Left ventricle myocardium inferior (tissue), 1 donor: ENCODE measurements at regions not wholly inside any gene's neighbourhood (a gene's known extent, or its start where the extent isn't known, plus 50 kb on each side); places are given as distances from the start of the nearest gene placed in this dataset.

Experiments used
- DNase-seq: peaks from one replicate; pipeline ENCODE4 v3.0.0-alpha.2; 2020
- H3K27ac ChIP-seq: fragments of 200-600 bp; replicated peaks from 2 replicates; pipeline ENCODE4 v1.8.0; 2021
- H3K27me3 ChIP-seq: fragments of 200-600 bp; 2 replicates; pipeline ENCODE4 v1.8.0; 2021; ENCODE audit warnings: low read depth
- H3K36me3 ChIP-seq: fragments of 200-600 bp; 2 replicates; pipeline ENCODE4 v1.8.0; 2021
- H3K4me1 ChIP-seq: fragments of 200-600 bp; 2 replicates; pipeline ENCODE4 v1.8.0; 2021
- H3K4me3 ChIP-seq: fragments of 200-600 bp; 2 replicates; pipeline ENCODE4 v1.8.0; 2021; ENCODE audit warnings: mild to moderate bottlenecking, moderate library complexity
- H3K9me3 ChIP-seq: fragments of 200-600 bp; replicated peaks from 2 replicates; pipeline ENCODE4 v1.8.0; 2021
- CTCF ChIP-seq: fragments of 200-600 bp; IDR thresholded peaks from 2 replicates; pipeline ENCODE4 v1.8.0; 2021; ENCODE audit warnings: antibody characterized with exemption, mild to moderate bottlenecking, borderline replicate concordance
- intact Hi-C: fragments of 100-400 bp; cut with micrococcal nuclease; formaldehyde crosslinking; loops from one replicate; pipeline ENCODE4 v1.11.0; 2022
- donor health status: DM: no; HTN: yes; CAD: no; lungs with severe emphysema.

DNA sequence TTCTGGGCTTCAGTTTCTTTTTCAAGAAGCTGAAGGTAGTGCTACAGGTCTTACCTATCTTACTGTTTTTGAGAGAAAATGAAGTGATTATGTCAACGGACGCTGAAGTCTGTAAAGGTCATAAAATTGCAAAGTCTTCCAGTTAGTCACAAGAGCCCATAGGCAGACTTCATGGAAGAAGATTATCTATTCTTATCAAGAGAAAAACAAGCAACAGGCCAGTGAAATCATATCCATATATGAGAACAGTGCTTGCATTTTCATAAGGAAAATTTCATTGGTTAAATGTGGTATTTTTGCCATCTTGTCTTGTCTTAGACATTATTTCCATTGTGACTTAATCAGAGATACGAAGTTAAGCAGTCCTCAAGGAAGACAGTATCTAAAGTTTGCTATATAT lies 412.7 kb upstream of the SEL1L start:
- no peaks in the 10 kb centered on the region for H3K4me1 ChIP-seq
- H3K36me3 ChIP-seq: no peaks in the 10 kb centered on the region
- no peaks in the 10 kb centered on the region for H3K27me3 ChIP-seq
- H3K9me3 ChIP-seq: no peaks in the 10 kb centered on the region
- intact Hi-C loops: no loop called here
- peak overlapping the region; percentile 31 for H3K27ac ChIP-seq
- no peak overlapping the region for H3K4me3 ChIP-seq
- no peak for TF ChIP-seq CTCF
- DNase-seq: no peak

DNA sequence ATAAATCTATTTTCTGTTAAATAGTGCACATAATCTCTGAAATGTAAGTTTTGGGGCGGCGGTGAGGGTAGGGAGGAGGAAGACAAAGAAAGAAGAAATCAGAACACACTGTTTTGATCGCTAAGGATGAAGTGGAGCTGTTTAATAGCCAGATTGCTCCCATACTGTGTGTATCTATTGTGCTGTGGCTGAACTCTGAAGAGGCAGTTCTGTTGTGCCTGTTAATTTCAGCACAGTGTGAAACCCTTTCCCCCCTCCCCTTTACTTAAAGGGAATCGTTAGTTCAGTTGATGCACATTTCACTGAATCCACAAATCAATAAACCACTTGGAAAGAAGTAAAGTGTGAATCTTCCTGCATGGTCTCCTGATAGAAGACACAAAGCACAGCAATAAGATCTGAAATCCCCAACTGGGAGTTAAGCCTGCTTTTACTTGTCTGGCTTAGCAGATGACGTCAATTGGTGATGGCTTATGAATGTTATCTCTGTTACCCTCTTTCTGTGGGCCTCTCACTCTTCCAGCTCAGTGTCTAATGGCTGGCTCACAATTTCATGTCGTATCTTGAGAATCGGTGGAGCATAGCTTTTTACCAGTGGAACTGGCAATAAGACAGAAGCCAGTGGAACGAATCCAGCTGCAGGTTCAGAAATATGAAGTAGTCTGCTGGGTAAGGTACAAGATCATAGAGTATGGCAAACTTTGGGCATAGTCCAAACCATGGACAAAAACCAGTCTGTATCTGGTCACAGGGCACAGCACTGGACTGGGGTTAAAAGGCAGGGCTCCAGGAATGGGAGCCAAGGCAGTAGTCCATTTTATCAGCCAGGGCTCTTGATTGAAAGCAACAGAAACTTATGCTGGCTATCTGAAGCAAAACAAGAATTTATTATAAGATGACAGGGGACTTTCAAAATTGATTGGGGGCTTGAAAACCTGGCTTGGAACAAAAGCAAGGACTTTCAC lies 413.5 kb upstream of the SEL1L start:
- Histone ChIP-seq H3K36me3 (no peaks in the 10 kb centered on the region), H3K4me1 (no peaks in the 10 kb centered on the region), H3K9me3 (no peaks in the 10 kb centered on the region), H3K27me3 (no peaks in the 10 kb centered on the region), H3K27ac (peak overlapping the region; percentile 31), H3K4me3 (no peak overlapping the region)
- peak; percentile 18 for DNase-seq
- intact Hi-C loops: no loop called here
- no peak for TF ChIP-seq CTCF

DNA sequence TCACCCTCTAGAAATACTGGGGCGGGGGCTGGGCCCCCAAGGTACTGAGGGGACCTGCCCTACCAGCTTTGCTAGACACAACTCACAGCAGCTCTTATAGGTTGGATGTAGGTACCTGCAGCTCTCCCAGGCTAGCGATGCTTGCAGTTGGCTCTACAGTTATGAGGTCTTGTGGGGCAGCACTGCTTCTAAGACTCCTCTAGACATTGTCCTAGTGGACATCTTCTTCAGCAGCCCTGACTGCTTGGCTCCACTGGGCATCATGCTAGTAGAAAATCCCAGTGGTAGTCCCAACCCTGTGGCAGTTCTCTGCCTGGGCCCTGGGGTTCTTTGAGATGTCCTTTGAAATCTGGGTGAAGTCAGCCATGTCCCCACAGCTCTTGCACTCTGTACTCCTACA lies 419.3 kb upstream of the SEL1L start:
- H3K36me3 ChIP-seq: no peaks in the 10 kb centered on the region
- no peak overlapping the region for H3K4me3 ChIP-seq
- H3K27me3 ChIP-seq: no peaks in the 10 kb centered on the region
- TF ChIP-seq CTCF: no peak
- DNase-seq: no peak
- no peaks in the 10 kb centered on the region for H3K9me3 ChIP-seq
- H3K27ac ChIP-seq: no peak overlapping the region
- H3K4me1 ChIP-seq: no peaks in the 10 kb centered on the region
- intact Hi-C loops: no loop called here

GRCh38 chr14:81953419-81953818 lies 419.8 kb upstream of the SEL1L start:
- DNase-seq: no peak
- no peak for TF ChIP-seq CTCF
- Histone ChIP-seq H3K4me3 (no peak overlapping the region), H3K27me3 (no peaks in the 10 kb centered on the region), H3K36me3 (no peaks in the 10 kb centered on the region), H3K4me1 (no peaks in the 10 kb centered on the region), H3K9me3 (no peaks in the 10 kb centered on the region), H3K27ac (no peak overlapping the region)
- intact Hi-C loops: no loop called here

GRCh38 chr14:81955123-81955522 lies 421.5 kb upstream of the SEL1L start:
- Histone ChIP-seq H3K4me3 (no peak overlapping the region), H3K4me1 (no peaks in the 10 kb centered on the region), H3K27me3 (no peaks in the 10 kb centered on the region), H3K36me3 (no peaks in the 10 kb centered on the region), H3K9me3 (no peaks in the 10 kb centered on the region), H3K27ac (no peak overlapping the region)
- no peak for TF ChIP-seq CTCF
- intact Hi-C loops: no loop called here
- DNase-seq: no peak
